VCaP (cell line): ENCODE measurements at regions not wholly inside any gene's neighbourhood (a gene's known extent, or its start where the extent isn't known, plus 50 kb on each side); places are given as distances from the start of the nearest gene placed in this dataset.
A peak's percentile ranks its signal among the peaks of the same experiment; 100 is the strongest.

Experiments used
- H3K27ac ChIP-seq: fragments of 450-650 bp; 2 replicates; pipeline ENCODE4 v1.5.1; 2017
- CTCF ChIP-seq: fragments of 450-650 bp; conservative IDR thresholded peaks from 2 replicates; pipeline ENCODE4 v1.5.1; 2017; ENCODE audit warnings: mild to moderate bottlenecking, moderate library complexity

- H3K27ac ChIP-seq: no peak overlapping the region
- TF ChIP-seq CTCF: peak; percentile 53
These were observed 148.7 kb upstream of the ZFHX3 start for GRCh38 chr16:73196670-73197069.

GRCh38 chr16:73193464-73193863, 145.5 kb upstream of the ZFHX3 start:
- no peak overlapping the region for H3K27ac ChIP-seq
- no peak for TF ChIP-seq CTCF

- no peak overlapping the region for H3K27ac ChIP-seq
- TF ChIP-seq CTCF: no peak
These were observed 144.4 kb upstream of the ZFHX3 start for GRCh38 chr16:73192232-73192894.

GRCh38 chr16:73191660-73192046, 143.7 kb upstream of the ZFHX3 start:
- no peak overlapping the region for H3K27ac ChIP-seq
- no peak for TF ChIP-seq CTCF

- H3K27ac ChIP-seq: no peak overlapping the region
- no peak for TF ChIP-seq CTCF
These were observed 143.0 kb upstream of the ZFHX3 start for GRCh38 chr16:73190688-73191659.

- no peak overlapping the region for H3K27ac ChIP-seq
- no peak for TF ChIP-seq CTCF
These were observed 142.3 kb upstream of the ZFHX3 start for GRCh38 chr16:73190256-73190655.

- no peak for TF ChIP-seq CTCF
- no peak overlapping the region for H3K27ac ChIP-seq
These were observed 141.2 kb upstream of the ZFHX3 start for GRCh38 chr16:73189136-73189535.
